GM19023 (cell line): ENCODE measurements at regions not wholly inside any gene's neighbourhood (a gene's known extent, or its start where the extent isn't known, plus 50 kb on each side); places are given as distances from the start of the nearest gene placed in this dataset.

Experiments
- ATAC-seq: cut with Tn5 transposase; IDR thresholded peaks from one replicate; pipeline ENCODE4 v1.9.1; 2021; ENCODE audit warnings: mild to moderate bottlenecking, moderate library complexity; ENCODE audit not compliant: unreplicated experiment

DNA sequence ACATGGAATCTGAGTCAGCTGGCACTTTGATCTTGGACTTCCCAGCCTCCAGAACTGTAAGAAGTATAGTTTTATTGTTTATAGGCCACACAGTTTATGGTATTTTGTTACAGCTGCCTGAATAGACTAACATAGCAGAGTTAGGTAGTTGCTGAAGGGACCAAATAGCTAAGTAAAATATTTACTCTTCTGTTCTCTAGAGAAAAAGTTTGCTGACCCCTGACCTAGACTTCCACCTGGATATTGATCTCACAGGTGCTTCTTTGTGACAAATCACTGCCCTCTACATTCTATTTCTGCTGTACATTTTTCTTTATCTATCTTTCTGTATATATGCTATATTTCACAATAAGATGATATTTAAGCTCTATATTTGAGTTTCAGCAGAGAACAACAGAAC is 212.5 kb downstream of the CSNK2A3 start:
- no peak for ATAC-seq

DNA sequence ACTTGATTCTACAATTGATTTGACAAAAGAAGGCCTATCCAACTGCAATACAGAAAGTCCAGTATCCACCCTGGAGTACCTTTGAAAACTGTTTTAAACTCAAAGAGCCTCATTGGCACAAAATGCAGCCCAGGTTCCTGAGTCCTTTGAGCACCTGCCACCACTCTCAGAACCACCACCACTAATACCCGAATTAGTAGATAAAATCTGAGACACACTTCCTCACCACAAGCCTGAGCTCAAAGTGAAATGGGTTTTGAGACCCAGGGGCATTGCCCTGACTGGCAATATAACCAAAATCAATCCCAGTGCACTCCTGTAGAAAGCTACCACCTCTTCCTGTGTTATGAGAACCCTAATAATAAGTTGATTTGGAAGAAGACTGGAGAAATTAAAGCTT is 215.7 kb downstream of the CSNK2A3 start:
- no peak for ATAC-seq

DNA sequence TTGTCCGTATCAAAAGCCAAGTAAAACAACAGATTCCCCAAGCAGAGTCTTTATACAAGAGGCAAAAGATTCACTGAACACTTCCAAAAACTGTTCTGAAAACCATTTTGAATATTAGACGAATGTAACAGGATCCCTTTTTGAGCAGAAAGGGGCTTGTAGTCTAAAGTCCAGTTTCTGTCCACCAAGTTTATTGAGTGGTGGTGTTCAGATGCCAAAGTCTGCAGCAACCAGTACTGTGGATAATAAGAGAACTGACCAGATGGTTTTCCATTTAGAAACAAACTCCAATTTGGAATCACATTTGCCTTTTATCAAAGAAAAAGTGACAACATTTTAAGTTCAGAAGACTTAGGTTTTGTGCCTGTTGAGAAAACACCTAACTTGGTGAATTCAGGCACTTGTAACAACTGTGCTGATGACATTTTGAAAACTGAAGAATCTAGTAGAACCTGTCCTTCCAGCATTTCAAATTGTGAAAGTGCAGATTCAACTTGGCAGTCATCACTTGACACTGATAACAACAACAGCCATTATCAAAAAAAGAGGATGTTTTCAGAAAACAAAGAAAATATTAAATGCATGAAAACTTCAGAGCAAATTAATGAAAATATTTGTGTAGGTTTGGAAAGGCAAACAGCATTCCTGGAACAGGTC is 217.1 kb downstream of the CSNK2A3 start:
- ATAC-seq = no peak

DNA sequence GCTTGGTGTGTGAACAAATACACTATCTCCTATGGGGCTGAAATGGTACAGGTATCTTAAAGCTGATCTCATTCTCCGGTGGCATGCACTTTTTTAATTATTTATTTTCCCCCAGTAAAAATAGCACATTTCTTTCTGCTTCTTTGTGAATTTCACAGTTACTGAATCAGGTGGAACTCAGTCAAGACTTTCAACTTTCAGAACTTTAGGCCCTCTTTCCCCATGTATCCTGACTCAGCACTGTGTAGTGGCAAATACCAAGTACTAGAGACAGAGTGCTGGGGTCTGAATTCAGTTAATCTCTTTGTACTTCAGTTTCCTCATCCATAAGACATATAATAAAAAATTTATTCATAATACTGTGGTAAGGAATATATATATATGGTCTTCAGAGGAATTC is 223.9 kb downstream of the CSNK2A3 start:
- ATAC-seq = no peak

DNA sequence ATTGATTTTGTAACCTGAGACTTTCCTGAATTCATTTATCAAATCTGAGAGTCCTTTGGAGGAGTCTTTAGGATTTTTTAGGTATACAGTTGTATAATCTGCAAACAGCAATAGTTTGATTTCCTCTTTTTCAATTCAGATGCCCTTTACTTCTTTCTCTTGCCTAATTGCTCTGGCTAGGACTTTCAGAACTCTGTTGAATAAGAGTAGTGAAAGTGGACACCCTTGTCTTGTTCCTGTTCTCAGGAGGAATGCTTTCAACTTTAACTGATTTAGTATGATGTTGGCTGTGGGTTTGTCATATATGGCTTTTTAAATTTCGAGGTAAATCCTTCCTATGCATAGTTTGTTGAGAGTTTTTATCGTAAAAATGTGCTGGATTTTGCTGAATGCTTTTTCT is 227.4 kb downstream of the CSNK2A3 start:
- no peak for ATAC-seq

DNA sequence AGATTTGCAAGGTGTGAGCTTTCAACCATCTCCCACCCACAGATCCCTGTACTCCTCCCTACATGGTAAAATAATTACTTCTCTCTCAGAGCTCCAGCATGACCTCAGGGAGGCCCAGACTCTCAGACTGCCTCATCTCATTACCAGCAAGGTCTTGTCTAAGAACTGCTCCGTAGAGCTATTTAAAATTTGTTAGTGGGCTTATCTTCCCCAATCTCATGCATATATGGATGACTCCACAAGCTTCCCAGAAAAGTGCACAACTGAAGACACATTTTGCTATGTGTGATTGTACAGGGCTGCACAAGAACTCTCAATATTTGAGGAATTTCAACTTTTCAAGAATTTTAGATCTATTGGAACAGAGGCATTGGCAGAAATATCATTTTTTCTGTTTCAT is 230.3 kb downstream of the CSNK2A3 start:
- no peak for ATAC-seq

DNA sequence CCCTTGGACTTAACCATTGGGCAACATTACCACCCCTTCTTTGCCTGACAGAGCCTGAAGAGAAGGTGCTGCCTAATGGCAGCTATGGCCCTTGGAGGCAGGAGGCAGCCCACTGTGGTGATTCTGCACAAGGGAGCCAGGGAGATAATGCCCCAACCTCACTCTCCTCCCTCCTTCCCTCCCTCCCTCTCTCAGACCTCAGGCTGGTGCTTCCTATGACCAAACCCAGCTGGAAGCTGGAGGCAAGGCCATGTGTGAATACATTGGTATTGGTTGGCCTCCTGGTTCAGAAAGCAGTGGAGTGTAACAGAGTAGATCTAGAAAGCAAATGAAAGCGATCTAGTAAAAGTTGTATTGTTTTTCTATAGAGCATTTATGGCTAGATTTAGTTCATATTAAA is 233.1 kb downstream of the CSNK2A3 start:
- ATAC-seq = no peak

DNA sequence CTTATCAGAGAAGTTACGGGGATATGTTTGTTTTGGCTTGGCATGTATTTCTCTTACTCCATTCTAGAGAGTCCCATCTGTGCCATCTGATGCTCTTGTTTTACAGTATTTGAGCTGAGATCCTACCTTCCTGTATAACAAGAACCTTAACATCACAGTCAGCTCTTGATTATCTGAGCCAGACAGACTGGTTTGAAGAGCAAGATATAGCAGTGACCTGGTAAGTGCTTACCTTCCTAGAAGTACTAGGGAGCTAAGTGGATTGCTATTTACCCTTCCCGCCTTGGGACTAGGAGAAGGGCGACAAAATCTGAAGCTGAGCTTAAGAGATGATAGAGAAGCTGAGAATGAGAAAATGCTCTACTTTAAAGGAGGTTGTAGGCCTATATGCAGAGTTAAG is 235.3 kb downstream of the CSNK2A3 start:
- ATAC-seq = no peak

DNA sequence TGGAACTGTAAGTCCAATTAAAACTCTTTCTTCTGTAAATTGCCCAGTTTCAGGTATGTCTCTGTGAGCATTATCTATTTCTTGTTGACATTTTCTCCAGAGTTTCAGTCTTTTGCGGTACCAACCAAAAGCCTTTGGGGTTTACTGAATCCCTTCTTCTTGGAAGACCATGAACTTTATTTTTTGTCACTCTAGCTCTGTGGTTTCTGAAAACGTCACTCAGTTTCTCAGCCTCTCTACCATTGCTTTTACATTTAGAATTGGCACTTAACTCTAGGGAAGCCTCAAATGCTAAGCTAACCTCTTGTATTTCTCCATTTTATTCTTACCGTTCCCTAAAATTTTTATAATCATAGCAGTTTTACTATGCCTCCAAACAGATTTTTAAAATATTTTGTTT is 237.6 kb downstream of the CSNK2A3 start:
- ATAC-seq = no peak

DNA sequence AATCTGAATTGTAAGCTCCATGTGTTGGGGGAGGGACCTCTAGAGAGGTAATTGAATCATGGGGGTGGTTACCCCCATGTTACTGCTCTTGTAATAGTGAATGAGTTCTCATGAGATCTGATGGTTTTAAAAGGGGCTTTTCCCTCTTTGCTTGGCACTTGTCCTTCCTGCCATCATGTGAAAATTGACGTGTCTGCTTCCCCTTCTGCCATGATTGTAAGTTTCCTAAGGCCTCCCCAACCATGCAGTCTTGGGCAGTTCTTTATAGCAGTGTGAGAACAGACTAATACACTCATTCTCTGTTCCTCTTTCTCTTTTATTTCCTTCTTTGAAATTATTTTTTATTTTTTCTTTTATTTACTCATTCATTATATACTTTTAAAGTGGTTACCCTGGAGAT is 239.4 kb downstream of the CSNK2A3 start:
- ATAC-seq = no peak

DNA sequence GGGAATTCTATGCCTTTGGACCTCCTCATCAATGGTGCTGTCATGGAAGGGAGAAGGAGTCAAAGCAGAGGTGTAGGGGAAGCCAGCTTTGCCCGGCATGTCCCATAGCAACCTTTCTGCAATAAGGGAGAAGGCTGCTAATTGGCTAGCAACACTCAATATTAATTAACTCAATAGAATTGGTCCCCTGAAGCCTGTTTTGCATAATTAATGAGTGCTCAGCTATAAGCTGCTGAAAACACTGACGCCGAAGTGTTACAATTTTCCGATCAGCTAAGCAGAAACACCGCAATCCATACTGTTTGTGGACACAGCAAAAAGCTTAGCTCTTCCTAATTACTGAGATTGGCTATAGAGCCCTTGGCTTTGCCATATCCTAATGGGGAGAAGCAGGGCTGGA is 245.0 kb downstream of the CSNK2A3 start:
- ATAC-seq = no peak

DNA sequence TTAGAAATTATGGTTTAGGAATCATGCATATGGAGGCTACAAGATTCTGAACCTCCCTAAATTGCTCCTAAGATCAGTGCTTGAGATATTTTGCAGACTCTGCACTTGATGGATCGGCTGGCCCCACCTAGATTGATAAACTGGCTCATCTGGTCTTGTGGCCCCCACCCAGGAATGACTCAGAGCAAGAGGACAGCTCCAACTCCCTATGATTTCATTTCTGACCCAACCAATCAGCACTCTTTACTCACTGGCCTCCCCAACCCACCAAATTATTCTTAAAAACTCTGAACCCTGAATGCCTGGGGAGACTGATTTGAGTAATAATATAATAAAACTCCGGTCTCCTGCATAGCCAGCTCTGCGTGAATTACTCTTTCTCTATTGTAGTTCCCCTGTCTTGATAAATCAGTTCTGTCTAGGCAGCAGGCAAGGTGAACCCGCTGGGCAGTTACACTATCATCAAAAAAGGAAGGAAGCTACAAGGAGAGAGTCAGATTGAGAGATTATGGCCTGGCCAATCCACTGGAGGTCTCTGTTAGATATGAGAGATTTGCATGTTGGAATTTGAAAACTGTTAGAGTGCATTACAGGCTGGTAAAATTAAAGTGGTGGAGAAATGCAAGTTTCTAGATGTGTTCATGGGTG is 245.8 kb downstream of the CSNK2A3 start:
- no peak for ATAC-seq

DNA sequence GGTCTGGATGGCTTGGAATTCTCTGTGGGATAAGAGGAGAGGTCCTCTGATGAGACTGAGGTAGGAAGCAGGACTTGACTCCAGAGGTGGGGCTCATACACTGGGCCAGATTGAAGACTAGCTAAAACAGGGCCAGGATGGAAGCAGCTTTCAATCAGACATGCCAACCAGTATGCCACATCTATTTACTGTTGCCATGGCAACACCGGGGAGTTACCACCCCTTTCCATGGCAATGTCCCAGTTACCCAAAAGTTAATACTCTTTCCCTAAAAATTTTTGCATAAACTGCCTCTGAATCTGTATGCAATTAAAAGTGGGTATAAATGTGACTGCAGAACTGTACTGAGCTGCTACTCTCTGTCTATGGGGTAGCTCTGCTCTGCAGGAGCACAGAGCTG is 247.5 kb upstream of the ZBED5 start:
- ATAC-seq = no peak

DNA sequence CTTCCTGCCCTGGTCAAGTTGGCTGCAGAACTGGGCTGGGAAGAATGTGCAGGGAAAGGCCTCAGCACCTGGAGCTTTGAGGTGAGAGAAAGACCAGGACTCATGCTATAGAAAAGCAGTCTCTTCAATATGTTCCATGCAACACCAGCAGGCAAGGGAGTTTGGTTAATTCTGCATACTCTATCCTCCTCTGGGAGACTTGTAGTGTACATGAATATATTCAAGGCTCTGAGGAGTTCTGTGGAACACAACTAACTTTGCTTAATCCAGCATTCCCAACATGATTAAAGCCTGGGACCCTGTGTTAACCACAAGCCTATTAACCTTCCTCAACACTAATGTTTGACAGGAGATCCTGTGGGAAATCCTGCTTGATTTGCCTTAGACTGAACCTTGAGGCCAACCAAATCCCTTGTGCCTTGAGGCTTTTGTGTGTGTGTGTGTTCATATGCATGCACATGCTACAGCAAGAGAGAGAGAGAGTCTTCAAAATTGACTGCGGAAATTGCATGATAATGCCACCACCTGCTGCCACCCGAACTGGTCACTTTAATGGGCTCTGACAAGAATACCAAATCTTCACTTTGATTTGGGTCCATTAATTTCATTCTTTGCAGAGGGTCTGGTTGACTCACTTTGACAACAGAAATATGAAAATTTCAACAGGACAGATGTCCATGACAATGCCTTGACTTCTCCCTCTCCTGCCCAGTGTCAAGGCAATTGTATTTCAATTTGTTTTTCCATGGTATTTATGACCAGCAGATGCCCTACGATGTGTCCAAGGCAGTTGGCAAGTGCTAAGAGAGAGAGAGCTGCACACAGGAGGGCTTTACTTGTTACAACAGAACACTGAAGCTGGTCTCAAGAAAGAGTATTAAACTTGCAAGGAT is 238.2 kb upstream of the ZBED5 start:
- no peak for ATAC-seq

DNA sequence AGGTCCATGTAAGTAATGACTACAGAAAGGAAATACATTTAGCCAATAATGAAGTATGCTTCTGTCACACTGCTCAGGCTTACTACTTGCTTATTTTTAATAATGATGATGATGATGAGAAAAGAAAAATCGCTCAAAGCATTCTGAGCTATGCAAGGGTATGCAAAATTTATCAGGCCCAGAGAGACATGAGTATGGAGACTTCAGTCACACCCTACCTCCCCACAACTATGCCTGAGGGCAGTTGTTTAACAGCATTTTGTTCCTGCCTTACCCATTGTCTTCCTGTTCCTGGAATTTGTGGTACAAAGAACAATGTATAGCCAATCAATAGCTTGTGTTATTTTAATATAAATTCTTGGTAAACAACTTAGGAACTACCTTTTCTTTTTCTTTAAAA is 232.6 kb upstream of the ZBED5 start:
- ATAC-seq = no peak

DNA sequence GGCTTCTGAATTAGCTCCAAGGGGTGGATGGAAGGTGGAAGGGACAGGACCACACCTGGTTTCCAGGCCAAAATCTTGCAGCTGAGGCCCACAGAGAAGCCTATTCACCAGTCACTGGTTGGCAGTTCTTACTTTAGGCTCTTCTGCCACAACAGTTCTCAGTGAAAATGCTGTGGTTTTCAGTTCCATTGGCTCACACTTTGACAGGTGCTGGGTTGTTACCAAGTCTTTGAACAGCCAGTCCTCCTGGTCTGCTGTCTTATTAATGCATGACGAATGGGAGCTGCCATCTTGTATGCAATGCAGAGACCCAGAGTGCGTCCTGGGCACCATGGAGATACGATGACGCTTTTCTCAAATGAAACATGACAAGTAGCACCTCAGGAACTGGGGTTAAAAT is 232.0 kb upstream of the ZBED5 start:
- no peak for ATAC-seq

DNA sequence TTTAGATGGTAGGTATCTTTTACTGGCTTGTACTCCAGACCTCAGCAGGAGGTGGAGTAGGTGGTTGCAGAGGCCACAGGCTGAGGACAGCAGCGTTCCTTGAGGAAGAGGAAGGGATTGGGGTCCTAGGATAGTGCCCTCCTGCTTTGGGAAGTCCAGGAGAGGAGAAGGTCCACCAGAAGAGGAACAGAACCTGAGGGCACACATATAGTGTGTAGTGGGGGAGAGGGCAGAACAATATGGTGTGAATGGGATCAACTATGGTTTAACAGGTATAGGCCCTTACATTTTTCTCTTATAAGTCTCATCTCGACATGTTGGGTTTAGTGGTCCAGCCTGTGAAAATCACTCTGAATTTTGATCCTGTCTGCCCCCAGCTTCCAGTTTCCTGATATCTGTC is 229.1 kb upstream of the ZBED5 start:
- no peak for ATAC-seq

DNA sequence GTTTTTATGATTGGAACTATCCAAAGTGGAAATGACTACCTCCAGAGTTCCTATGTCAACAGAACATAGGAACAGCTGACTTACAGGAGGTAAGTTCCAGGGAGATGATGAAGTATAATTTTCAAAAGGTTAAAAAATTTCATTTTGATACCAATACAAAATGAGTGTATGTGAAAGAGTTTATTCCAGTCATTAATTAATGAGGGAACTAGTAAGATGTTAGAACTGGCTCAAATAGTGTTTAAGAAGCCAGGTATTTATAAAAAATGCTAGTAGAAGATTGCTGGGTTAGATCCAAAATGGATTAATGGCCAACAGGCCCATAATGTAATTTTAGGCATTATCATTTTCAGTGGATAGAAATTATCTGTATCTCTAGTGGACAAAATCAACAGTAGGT is 227.7 kb upstream of the ZBED5 start:
- no peak for ATAC-seq

DNA sequence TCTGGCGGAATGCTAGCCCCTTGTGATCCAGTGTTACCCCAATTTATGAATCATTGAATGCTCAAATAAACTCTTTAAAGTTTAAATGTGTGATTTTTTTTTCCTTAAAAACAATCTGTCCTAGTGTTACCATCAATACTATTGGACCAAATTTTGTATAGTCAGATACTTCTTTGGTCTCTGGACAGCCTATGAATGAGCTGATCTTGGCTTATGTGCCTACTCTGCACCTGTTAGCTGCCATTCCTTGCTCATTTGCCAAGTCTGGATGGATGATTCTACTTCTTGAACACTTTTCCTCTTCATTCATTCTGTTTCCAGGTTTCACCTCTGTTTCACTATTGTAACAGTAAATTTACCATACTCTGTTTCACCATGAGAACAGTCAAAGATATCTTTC is 226.5 kb upstream of the ZBED5 start:
- ATAC-seq = no peak

DNA sequence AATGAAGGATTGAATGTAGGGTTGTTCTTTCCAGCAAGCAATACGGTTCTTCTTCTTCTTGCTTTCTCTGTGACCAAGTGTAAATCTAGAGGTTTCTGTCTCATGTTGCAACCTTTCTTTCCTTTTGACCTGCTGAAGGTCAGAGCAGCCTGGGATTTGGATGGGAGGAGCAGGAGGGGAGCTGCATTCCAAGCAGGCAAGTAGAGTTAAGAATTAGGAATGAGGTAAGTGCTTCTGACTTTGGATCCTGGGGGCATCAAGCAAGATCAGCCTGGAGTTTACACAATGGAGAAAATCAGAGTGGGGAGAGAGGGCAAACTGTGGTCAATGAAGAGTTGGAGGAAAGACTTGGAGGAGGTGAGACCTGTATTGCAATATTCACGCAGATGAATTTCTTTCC is 225.6 kb upstream of the ZBED5 start:
- ATAC-seq = no peak

DNA sequence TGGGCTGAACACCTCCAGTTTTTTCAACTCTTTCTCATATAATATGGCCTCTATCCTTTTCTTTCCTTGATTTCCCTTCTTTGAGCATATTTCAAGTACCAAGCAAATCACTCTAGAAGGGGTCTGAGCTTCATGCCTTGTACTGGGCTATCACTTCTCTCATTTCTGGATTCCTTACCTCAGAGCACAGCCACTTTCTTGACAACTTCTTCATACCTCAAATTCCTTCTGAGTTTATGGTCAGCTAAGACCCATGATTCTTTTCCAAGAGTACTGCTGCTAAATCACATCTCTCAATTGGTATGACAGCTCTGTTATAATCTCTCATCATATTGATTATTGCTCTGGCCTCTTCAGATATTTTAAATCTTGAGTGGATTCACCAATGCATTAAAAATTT is 224.8 kb upstream of the ZBED5 start:
- no peak for ATAC-seq

DNA sequence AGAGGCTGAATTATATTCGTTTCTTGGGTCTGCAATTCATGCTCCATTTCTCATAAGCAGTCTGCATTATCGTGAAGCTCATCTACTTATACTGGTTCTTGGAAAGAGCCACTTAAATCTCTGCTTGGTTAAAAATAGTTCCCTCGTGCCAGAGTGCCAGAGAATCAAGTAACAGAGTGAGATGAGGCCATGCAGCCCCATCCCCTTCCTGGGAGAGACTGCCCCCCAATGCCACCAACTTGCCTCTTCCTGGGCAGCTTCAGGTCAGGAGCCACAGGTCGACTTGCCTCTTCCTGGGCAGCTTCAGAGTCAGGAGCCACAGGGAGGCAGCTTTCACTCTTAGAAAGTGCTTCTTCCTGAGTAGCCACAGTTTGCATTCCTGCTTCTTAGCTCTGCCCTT is 223.9 kb upstream of the ZBED5 start:
- no peak for ATAC-seq
